ENCODE measurements at regions not wholly inside any gene's neighbourhood (a gene's known extent, or its start where the extent isn't known, plus 50 kb on each side); places are given as distances from the start of the nearest gene placed in this dataset.

GRCh38 chr3:19799115-19799514, 134.9 kb downstream of the EFHB start:
- H2BK120ac ChIP-seq (ENCODE audit: low read depth, low read length), result no peak overlapping the region
- no peak overlapping the region for H4K8ac ChIP-seq (ENCODE audit: low read depth, low read length)
- H4K91ac ChIP-seq (ENCODE audit: low read depth, low read length, poor library complexity), result no peak overlapping the region
- no peaks in the 10 kb centered on the region for H3K79me1 ChIP-seq (ENCODE audit: low read depth, low read length)
- H3K9ac ChIP-seq (ENCODE audit: low read depth, low read length, poor library complexity), result no peak overlapping the region
- no peak overlapping the region for H3K18ac ChIP-seq (ENCODE audit: low read length)
- no peak overlapping the region for H2BK12ac ChIP-seq (ENCODE audit: low read length)
- no peak overlapping the region for H3K14ac ChIP-seq (ENCODE audit: low read length)
- no peak overlapping the region for H3K4ac ChIP-seq (ENCODE audit: low read length)
- H2AFZ ChIP-seq (ENCODE audit: low read length), result no peak overlapping the region
- H3K9me3 ChIP-seq (replicated peaks in 1 of 2; ENCODE audit: control insufficient read depth in 2 of 2, insufficient read depth in 1 of 2, low read depth in 1 of 2, low read length in 2 of 2), result peaks cover 0 to 5% of the 10 kb centered on the region in 2 donors
- no peak for DNase-seq (ENCODE audit: low spot score)
- H3K27ac ChIP-seq (replicated peaks; ENCODE audit: low read length), result no peak overlapping the region
- no peak overlapping the region for H3K4me3 ChIP-seq (ENCODE audit: low read length in 2 of 2)
- H3K27me3 ChIP-seq (ENCODE audit: control insufficient read depth in 3 of 3, insufficient read depth in 3 of 3, low read depth in 1 of 3, low read length in 3 of 3), result no peaks in the 10 kb centered on the region
- no peak overlapping the region for H2BK5ac ChIP-seq (ENCODE audit: low read length)
- no peak overlapping the region for H3K4me2 ChIP-seq (ENCODE audit: insufficient read depth, low read length, poor library complexity, severe bottlenecking)
- no peak overlapping the region for H2BK15ac ChIP-seq (ENCODE audit: low read length)
- no peaks in the 10 kb centered on the region for H3K36me3 ChIP-seq (replicated peaks in 1 of 2; ENCODE audit: control insufficient read depth in 2 of 2, insufficient read depth in 2 of 2, low read length in 2 of 2)
- no peak overlapping the region for H2AK5ac ChIP-seq (ENCODE audit: low read depth, low read length)
- H3K4me1 ChIP-seq (ENCODE audit: control insufficient read depth in 2 of 2, insufficient read depth in 1 of 2, low read depth in 1 of 2, low read length in 2 of 2), result no peaks in the 10 kb centered on the region
- no peak overlapping the region for H3K23ac ChIP-seq (ENCODE audit: low read depth, low read length, poor library complexity)

- no peak overlapping the region for H3K9ac ChIP-seq (ENCODE audit: low read depth, low read length, poor library complexity)
- WGBS, 2 donors (ENCODE audit: extremely low coverage in 2 of 2, insufficient read length in 2 of 2, insufficient replicate concordance in 1 of 2), result no CpG with 5 or more reads among the region's 2 CpGs
- H3K4me1 ChIP-seq (ENCODE audit: control insufficient read depth in 2 of 2, insufficient read depth in 1 of 2, low read depth in 1 of 2, low read length in 2 of 2), result no peaks in the 10 kb centered on the region
- H2BK120ac ChIP-seq (ENCODE audit: low read depth, low read length), result no peak overlapping the region
- no peak overlapping the region for H2BK12ac ChIP-seq (ENCODE audit: low read length)
- no peak overlapping the region for H3K4ac ChIP-seq (ENCODE audit: low read length)
- no peak overlapping the region for H4K91ac ChIP-seq (ENCODE audit: low read depth, low read length, poor library complexity)
- no peak overlapping the region for H2BK15ac ChIP-seq (ENCODE audit: low read length)
- no peak overlapping the region for H4K8ac ChIP-seq (ENCODE audit: low read depth, low read length)
- no peaks in the 10 kb centered on the region for H3K27me3 ChIP-seq (ENCODE audit: control insufficient read depth in 3 of 3, insufficient read depth in 3 of 3, low read depth in 1 of 3, low read length in 3 of 3)
- no peak overlapping the region for H3K23ac ChIP-seq (ENCODE audit: low read depth, low read length, poor library complexity)
- no peak overlapping the region for H3K4me3 ChIP-seq (ENCODE audit: low read length in 2 of 2)
- no peak overlapping the region for H3K4me2 ChIP-seq (ENCODE audit: insufficient read depth, low read length, poor library complexity, severe bottlenecking)
- no peak overlapping the region for H3K27ac ChIP-seq (replicated peaks; ENCODE audit: low read length)
- H2AK5ac ChIP-seq (ENCODE audit: low read depth, low read length), result no peak overlapping the region
- peak overlapping the region; percentile 56 for H3K14ac ChIP-seq (ENCODE audit: low read length)
- DNase-seq (ENCODE audit: low spot score), result no peak
- H3K36me3 ChIP-seq (replicated peaks in 1 of 2; ENCODE audit: control insufficient read depth in 2 of 2, insufficient read depth in 2 of 2, low read length in 2 of 2), result no peaks in the 10 kb centered on the region
- H3K18ac ChIP-seq (ENCODE audit: low read length), result no peak overlapping the region
- no peaks in the 10 kb centered on the region for H3K79me1 ChIP-seq (ENCODE audit: low read depth, low read length)
- peaks cover 0 to 2% of the 10 kb centered on the region in 2 donors for H3K9me3 ChIP-seq (replicated peaks in 1 of 2; ENCODE audit: control insufficient read depth in 2 of 2, insufficient read depth in 1 of 2, low read depth in 1 of 2, low read length in 2 of 2)
- H2AFZ ChIP-seq (ENCODE audit: low read length), result no peak overlapping the region
- H2BK5ac ChIP-seq (ENCODE audit: low read length), result no peak overlapping the region
Measured at GRCh38 chr3:19798324-19798723, 135.7 kb downstream of the EFHB start.

GRCh38 chr3:19792388-19792787, 141.6 kb downstream of the EFHB start:
- Histone ChIP-seq H3K4me3 (ENCODE audit: low read length in 2 of 2) (no peak overlapping the region), H4K8ac (ENCODE audit: low read depth, low read length) (no peak overlapping the region), H2AFZ (ENCODE audit: low read length) (no peak overlapping the region), H3K23ac (ENCODE audit: low read depth, low read length, poor library complexity) (no peak overlapping the region), H2BK5ac (ENCODE audit: low read length) (no peak overlapping the region), H2AK5ac (ENCODE audit: low read depth, low read length) (no peak overlapping the region), H3K9me3 (replicated peaks in 1 of 2; ENCODE audit: control insufficient read depth in 2 of 2, insufficient read depth in 1 of 2, low read depth in 1 of 2, low read length in 2 of 2) (no peaks in the 10 kb centered on the region), H3K4me1 (ENCODE audit: control insufficient read depth in 2 of 2, insufficient read depth in 1 of 2, low read depth in 1 of 2, low read length in 2 of 2) (no peaks in the 10 kb centered on the region), H3K18ac (ENCODE audit: low read length) (no peak overlapping the region), H2BK12ac (ENCODE audit: low read length) (no peak overlapping the region), H3K9ac (ENCODE audit: low read depth, low read length, poor library complexity) (no peak overlapping the region), H3K27ac (replicated peaks; ENCODE audit: low read length) (no peak overlapping the region), H2BK120ac (ENCODE audit: low read depth, low read length) (no peak overlapping the region), H3K14ac (ENCODE audit: low read length) (no peak overlapping the region), H3K27me3 (ENCODE audit: control insufficient read depth in 3 of 3, insufficient read depth in 3 of 3, low read depth in 1 of 3, low read length in 3 of 3) (no peaks in the 10 kb centered on the region), H2BK15ac (ENCODE audit: low read length) (no peak overlapping the region), H3K4ac (ENCODE audit: low read length) (no peak overlapping the region), H4K91ac (ENCODE audit: low read depth, low read length, poor library complexity) (no peak overlapping the region), H3K79me1 (ENCODE audit: low read depth, low read length) (no peaks in the 10 kb centered on the region), H3K4me2 (ENCODE audit: insufficient read depth, low read length, poor library complexity, severe bottlenecking) (no peak overlapping the region), H3K36me3 (replicated peaks in 1 of 2; ENCODE audit: control insufficient read depth in 2 of 2, insufficient read depth in 2 of 2, low read length in 2 of 2) (no peaks in the 10 kb centered on the region)
- DNase-seq (ENCODE audit: low spot score), result no peak
- no CpG with 5 or more reads among the region's 4 CpGs for WGBS, 2 donors (ENCODE audit: extremely low coverage in 2 of 2, insufficient read length in 2 of 2, insufficient replicate concordance in 1 of 2)

GRCh38 chr3:19775765-19776164, 158.3 kb downstream of the EFHB start:
- no peak overlapping the region for H3K4me3 ChIP-seq (ENCODE audit: low read length in 2 of 2)
- no peak overlapping the region for H2BK120ac ChIP-seq (ENCODE audit: low read depth, low read length)
- no peak overlapping the region for H2BK15ac ChIP-seq (ENCODE audit: low read length)
- H3K27ac ChIP-seq (replicated peaks; ENCODE audit: low read length), result no peak overlapping the region
- H2AFZ ChIP-seq (ENCODE audit: low read length), result no peak overlapping the region
- no peak overlapping the region for H2BK5ac ChIP-seq (ENCODE audit: low read length)
- H2BK12ac ChIP-seq (ENCODE audit: low read length), result no peak overlapping the region
- WGBS, 2 donors (ENCODE audit: extremely low coverage in 2 of 2, insufficient read length in 2 of 2, insufficient replicate concordance in 1 of 2), result no CpG with 5 or more reads among the region's 3 CpGs
- no peaks in the 10 kb centered on the region for H3K27me3 ChIP-seq (ENCODE audit: control insufficient read depth in 3 of 3, insufficient read depth in 3 of 3, low read depth in 1 of 3, low read length in 3 of 3)
- no peak overlapping the region for H3K18ac ChIP-seq (ENCODE audit: low read length)
- no peak overlapping the region for H3K4ac ChIP-seq (ENCODE audit: low read length)
- no peak overlapping the region for H3K14ac ChIP-seq (ENCODE audit: low read length)
- H3K9ac ChIP-seq (ENCODE audit: low read depth, low read length, poor library complexity), result no peak overlapping the region
- no peak overlapping the region for H2AK5ac ChIP-seq (ENCODE audit: low read depth, low read length)
- H3K9me3 ChIP-seq (replicated peaks in 1 of 2; ENCODE audit: control insufficient read depth in 2 of 2, insufficient read depth in 1 of 2, low read depth in 1 of 2, low read length in 2 of 2), result no peaks in the 10 kb centered on the region
- H4K8ac ChIP-seq (ENCODE audit: low read depth, low read length), result no peak overlapping the region
- H3K79me1 ChIP-seq (ENCODE audit: low read depth, low read length), result no peaks in the 10 kb centered on the region
- H3K4me2 ChIP-seq (ENCODE audit: insufficient read depth, low read length, poor library complexity, severe bottlenecking), result no peak overlapping the region
- H4K91ac ChIP-seq (ENCODE audit: low read depth, low read length, poor library complexity), result no peak overlapping the region
- no peak for DNase-seq (ENCODE audit: low spot score)
- no peaks in the 10 kb centered on the region for H3K4me1 ChIP-seq (ENCODE audit: control insufficient read depth in 2 of 2, insufficient read depth in 1 of 2, low read depth in 1 of 2, low read length in 2 of 2)
- H3K36me3 ChIP-seq (replicated peaks in 1 of 2; ENCODE audit: control insufficient read depth in 2 of 2, insufficient read depth in 2 of 2, low read length in 2 of 2), result no peaks in the 10 kb centered on the region
- H3K23ac ChIP-seq (ENCODE audit: low read depth, low read length, poor library complexity), result no peak overlapping the region
